HG03521 (cell line): ENCODE measurements at regions not wholly inside any gene's neighbourhood (a gene's known extent, or its start where the extent isn't known, plus 50 kb on each side); places are given as distances from the start of the nearest gene placed in this dataset.

ENCODE experiments used
- ATAC-seq: cut with Tn5 transposase; IDR thresholded peaks from one replicate; pipeline ENCODE4 v1.9.1; 2021; ENCODE audit warnings: mild to moderate bottlenecking, moderate library complexity; ENCODE audit not compliant: unreplicated experiment

GRCh38 chr12:24561882-24562770 is 386.8 kb downstream of the BCAT1 start:
- no peak for ATAC-seq

GRCh38 chr12:24561411-24561871 is 387.5 kb downstream of the BCAT1 start:
- ATAC-seq, result no peak

- ATAC-seq, result no peak
These were observed 388.1 kb downstream of the BCAT1 start for GRCh38 chr12:24560831-24561271.

GRCh38 chr12:24560192-24560775 is 388.6 kb downstream of the BCAT1 start:
- ATAC-seq, result no peak

GRCh38 chr12:24557738-24558137 is 391.2 kb downstream of the BCAT1 start:
- no peak for ATAC-seq

GRCh38 chr12:24555730-24556129 is 393.2 kb downstream of the BCAT1 start:
- ATAC-seq, result no peak

GRCh38 chr12:24554612-24555295 is 394.1 kb downstream of the BCAT1 start:
- no peak for ATAC-seq

- no peak for ATAC-seq
These were observed 395.6 kb downstream of the BCAT1 start for GRCh38 chr12:24553259-24553658.

GRCh38 chr12:24551163-24551786 is 397.6 kb downstream of the BCAT1 start:
- ATAC-seq, result no peak

GRCh38 chr12:24550609-24551008 is 398.3 kb downstream of the BCAT1 start:
- no peak for ATAC-seq

GRCh38 chr12:24546661-24547060 is 402.2 kb downstream of the BCAT1 start:
- ATAC-seq, result no peak

- ATAC-seq, result no peak
These were observed 402.8 kb downstream of the BCAT1 start for GRCh38 chr12:24546084-24546483.

- ATAC-seq, result no peak
These were observed 404.5 kb downstream of the BCAT1 start for GRCh38 chr12:24544368-24544767.

GRCh38 chr12:24541193-24541871 is 407.6 kb downstream of the BCAT1 start:
- no peak for ATAC-seq

- ATAC-seq, result no peak
These were observed 409.3 kb downstream of the BCAT1 start for GRCh38 chr12:24539646-24540045.

- no peak for ATAC-seq
These were observed 411.6 kb downstream of the BCAT1 start for GRCh38 chr12:24537083-24537860.

GRCh38 chr12:24535334-24536069 is 413.4 kb downstream of the BCAT1 start:
- ATAC-seq, result no peak

- ATAC-seq, result no peak
These were observed 414.3 kb downstream of the BCAT1 start for GRCh38 chr12:24534622-24535021.

- ATAC-seq, result no peak
These were observed 415.1 kb downstream of the BCAT1 start for GRCh38 chr12:24533716-24534352.
